Pons (tissue), 1 donor: ENCODE measurements at regions not wholly inside any gene's neighbourhood (a gene's known extent, or its start where the extent isn't known, plus 50 kb on each side); places are given as distances from the start of the nearest gene placed in this dataset.

ENCODE experiments used
- DNase-seq: peaks from one replicate; pipeline ENCODE4 v3.0.0-alpha.2; 2016; ENCODE audit warnings: low spot score

DNA sequence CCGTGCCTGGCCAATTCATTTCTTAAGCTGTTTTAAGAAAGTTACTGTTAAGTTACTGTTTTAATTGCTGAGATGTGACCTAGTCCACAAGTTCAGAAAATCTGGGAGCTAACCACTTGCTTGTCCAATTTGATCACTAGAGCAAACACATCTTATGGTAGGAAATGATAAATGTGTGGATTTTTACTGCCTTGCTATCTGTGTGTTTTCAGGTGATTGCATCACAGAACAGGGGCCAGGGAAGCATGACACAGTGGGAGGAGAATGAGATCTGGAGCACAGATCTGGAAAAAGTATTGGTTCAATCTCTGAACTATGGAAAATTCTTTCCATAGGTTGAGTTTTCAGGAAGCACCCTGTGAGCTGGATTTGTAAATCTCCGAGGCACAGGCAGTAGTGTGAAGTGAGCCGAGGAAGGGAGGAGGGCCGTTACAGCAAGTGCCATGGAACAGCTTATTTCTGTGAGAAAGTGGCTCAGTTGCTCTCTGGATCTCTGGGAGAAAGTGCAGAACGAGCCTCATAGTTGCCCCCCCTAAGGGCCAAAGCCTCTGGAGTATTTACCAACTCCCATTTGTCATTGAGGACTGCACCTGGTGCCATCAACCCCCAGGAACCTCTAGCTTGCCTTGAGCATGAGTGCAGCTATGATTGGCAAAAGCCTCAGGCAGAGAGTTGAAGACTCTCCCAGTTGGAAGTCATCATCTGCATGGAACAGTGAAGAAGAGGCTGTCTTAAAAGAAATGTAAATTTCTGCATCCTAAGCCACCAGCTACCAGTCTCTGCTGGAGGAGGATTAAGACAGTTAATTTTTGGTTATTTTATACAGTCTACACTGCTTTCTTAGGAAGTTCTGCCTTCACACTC is 161.8 kb upstream of the CLINT1 start:
- no peak for DNase-seq

DNA sequence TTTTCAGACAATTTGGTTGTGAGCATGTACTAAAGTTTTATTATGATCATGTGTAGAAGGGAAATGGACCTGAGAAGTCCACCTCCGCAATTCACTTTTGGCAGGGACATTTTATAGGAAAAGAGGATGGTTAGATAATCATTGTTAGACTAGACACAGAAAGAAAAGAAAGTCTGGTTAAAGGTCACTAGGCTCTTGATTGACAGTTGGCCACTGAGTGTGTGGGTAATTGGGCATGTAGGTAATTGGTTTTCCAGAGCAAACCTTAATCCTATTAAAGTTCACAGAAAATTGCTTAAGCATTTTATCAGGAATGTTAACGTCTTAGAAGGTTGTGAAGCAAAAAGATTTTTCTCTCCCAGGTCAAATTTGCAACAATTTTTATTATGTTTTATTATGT is 158.5 kb upstream of the CLINT1 start:
- no peak for DNase-seq

GRCh38 chr5:158014372-158014771 is 155.4 kb upstream of the CLINT1 start:
- no peak for DNase-seq

DNA sequence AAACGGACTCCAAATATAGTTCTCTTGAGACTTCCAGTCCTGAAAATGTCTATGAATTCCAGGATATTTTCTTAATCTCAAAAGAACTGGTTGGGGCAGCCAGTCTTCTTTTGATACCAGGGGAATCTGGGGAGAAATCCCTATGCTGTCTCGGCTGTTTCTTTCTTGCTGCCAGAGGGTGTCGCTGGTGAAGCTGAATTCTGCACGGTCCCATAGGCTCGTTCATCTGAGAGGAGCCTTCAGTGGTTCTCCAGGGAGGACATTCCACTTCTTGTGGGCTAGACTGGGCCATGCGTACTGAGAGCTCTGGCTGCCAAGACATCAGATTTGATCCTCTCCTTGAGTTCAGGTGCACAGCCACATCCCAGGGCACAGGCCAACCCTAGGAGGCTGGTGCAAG is 155.0 kb upstream of the CLINT1 start:
- DNase-seq = peak; percentile 10

- no peak for DNase-seq
Measured at GRCh38 chr5:158013303-158013702, 154.4 kb upstream of the CLINT1 start.

DNA sequence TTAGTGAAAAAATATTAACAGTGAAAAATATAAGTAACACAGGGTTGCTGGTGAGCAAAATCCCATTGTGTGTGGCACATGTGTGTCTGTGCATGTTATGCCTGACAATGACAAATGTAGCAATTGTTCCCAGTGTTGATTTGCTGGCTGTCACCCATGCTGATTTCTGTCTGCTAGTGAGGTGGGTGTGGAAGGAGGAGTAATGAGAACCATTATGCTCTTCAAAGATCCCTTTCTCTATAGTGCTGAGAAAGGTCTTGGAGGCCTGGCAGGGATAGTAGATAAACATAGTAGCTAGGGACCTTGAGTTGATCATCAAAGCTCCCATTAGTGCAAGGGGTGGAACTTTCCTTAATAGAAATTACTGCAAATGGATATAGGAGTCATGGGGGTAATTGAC is 152.5 kb upstream of the CLINT1 start:
- DNase-seq = no peak

DNA sequence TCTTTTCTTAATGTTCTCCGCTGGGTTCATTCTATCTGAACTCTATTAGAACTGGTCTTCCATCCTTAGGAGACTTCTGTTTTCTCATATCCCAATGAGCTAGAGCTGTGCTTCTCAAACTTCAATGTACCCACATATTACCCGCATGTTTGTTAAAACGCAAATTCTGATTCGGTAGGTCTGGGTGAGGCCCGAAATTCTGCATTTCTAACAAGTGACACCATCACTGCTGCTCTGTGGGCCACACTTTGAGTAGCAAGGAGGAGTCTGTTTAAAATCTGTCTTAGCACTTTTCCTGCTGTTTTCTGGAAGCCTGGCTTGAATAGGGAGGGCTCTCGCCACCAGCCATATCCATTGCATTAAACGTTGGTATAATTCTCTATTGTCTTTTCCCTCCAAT is 151.9 kb upstream of the CLINT1 start:
- DNase-seq = no peak

DNA sequence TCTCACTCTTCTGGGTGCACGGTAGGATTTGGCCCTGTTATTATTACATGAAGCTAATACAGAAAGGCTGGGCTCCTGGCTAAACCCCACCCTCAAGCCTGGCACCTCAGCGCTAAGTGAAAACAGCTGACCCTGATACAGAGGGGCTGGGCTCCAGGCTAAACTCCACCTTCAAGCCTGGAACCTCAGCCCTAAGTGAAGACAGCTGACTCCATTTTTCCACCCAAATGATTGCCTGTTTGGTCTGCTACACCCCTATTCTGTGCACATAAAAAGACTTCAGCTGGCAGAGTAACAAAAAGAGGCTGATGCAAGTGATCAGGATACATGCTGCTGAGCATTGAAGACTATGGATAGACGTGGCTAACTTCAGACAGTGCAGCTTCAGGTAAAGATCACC is 148.4 kb upstream of the CLINT1 start:
- no peak for DNase-seq

GRCh38 chr5:157999696-158000095 is 140.8 kb upstream of the CLINT1 start:
- DNase-seq = no peak

GRCh38 chr5:157997991-157998504 is 139.1 kb upstream of the CLINT1 start:
- DNase-seq = no peak

DNA sequence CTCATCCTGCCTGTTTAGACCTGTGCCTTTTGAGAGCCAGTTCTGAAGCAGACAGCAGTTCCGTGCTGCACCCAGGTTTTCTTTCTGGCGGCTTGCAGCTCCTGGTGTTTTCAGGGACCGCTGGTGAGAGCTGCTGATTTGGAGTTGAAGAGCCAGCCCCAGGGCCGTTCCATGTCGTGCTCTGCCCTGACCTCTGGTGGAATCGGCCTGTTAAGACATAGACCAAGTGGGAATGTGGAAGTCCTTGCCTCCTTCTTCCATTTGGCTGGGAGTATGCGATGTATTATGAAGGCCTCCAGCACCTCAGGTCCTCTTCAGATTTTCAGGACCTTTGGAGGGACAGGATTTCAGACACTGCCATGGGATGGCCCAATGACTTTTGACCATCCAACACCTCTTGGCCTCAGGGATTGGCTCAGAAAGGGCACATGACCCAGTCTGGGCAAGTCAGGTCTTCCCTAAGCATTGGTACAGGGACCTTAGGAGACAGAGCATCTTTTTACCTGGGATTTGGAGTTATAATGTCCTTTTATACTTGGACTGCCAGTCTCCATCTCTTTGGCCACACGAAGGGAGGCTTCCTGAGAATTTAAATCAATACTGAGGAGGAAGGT is 136.1 kb upstream of the CLINT1 start:
- DNase-seq = peak; percentile 64

- DNase-seq = no peak
Measured at GRCh38 chr5:157993986-157994691, 135.2 kb upstream of the CLINT1 start.

DNA sequence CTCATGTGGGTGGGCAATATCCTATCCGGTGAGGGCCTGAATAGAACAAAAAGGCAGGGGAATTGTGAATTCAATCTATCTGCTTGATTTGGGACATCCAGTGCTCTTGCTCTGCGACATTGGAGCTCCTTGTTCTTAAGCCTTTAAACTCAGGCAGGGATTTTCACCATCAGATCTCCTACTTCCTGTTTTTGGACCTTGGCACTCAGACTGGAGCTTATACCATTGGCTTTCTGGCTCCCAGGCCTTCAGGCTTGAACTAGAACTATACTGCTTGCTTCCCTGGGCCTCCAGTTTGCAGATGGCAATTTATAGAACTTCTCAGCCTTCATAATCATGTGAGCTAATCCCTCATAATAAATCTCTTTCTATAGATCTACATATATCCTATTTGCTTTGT is 134.3 kb upstream of the CLINT1 start:
- DNase-seq = no peak

GRCh38 chr5:157990583-157991181 is 131.7 kb upstream of the CLINT1 start:
- no peak for DNase-seq

- no peak for DNase-seq
Measured at GRCh38 chr5:157989296-157989695, 130.4 kb upstream of the CLINT1 start.

DNA sequence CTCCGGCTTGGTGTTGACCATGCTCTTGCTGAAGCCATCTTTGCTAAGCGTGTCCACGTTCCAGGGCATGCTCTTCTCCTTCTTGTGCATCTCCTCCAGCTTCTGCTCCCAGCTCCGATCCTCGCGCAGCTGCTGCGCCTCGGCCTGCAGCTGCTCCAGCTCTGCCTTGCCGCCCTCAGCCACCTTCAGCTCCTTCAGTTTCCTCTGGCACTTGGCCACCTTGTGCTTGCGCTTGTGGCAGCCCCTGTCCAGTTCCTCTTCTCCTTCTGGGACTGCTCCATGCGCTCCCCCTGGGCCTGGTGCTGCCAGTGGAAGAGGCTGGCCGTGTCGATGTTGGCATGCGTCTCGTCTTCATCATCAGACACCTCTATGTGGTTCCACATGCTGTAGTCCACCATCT is 128.3 kb upstream of the CLINT1 start:
- no peak for DNase-seq

DNA sequence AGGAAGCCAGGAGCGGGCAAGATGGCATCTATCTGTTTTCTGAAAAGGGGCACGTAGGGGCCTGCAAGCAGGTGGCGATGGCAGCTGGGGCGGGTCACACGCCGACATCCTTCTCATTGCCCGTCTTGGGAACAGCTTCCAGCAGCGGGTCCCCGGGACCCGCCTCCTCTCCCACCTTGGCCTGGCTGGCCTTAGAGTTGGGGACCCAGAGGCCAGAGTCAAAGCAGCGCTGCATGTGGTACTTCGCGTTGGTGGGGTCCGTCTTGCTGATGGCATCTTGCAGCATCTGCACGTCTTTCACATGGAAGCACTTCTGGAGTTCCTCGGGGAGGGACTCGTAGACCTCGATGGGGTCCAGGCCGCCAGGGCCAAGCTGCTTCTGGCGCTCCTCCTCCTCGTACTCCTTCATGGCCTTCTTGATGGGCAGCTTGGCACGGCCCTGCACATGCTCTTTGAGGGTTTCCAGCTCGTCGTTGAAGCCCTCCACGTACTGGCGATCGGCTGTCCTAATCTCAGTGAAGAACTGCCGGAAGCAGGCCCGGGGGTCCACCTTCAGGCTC is 127.6 kb upstream of the CLINT1 start:
- DNase-seq = no peak

DNA sequence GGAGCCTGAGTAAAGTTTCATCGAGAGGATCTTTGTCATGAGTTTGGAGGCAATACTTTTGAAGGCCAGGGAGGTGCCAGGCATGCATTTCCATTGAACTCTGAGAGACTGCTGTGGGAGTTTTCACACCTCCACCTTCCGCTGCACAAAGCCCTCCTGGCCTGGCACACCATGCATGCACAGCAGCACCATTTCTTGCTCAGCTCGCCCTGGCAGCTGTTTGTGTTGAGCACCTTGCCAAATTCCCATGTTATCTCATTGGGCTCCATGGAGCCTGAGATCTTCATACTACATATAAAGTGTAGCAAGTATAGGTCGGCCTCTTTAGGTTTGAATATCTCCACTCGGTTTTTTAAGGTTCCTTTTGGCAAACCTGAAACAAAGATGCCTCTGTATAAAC is 125.7 kb upstream of the CLINT1 start:
- no peak for DNase-seq

DNA sequence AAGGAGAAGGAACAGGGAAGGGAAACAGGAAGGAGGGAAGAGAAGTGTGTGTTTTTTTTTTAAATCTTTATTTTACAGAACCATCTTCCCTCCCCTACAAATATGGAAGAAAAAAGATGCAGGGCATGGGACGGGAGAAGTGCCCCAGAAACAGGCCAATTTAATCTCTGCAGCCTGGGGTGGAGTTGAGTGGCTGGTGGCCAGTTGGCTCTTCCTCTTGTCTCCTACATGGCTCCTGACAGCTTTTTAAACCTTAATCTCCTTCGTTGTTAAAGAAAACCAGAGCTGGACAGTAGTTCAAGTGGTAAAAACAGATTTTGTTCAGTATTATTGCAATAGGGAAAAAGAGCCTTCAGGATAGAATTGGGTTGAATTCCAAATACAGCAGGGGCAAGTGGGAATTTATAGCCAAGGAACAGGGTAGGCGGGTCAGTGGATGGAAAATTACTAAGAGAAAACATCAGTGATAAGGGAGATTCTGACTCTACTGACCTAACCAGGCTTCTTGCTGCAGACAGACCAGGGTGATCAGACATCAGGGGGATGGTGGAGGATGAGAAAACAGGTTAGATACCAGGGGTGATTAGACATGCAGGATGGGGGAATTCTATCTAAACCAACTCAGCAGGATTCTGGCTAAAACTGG is 125.1 kb upstream of the CLINT1 start:
- DNase-seq = no peak

GRCh38 chr5:157978061-157978460 is 119.1 kb upstream of the CLINT1 start:
- no peak for DNase-seq

DNA sequence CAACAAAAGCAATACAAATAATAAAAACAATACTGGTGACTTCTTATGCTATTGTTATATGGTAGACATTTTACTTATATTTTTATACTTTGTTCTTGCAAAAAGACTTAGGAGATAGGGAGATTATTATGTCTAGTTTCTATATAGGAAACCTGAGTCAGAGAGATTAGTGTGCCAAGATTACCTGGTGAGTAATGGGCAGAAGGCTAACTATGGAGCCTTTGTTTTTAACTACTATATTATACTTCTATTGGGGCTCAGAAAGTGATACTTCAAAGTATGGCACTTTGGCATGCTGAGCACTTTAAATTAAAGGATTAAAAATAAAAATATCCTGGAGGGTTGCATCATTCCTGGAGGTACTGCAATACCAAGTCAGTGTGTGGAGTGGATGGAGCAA is 117.5 kb upstream of the CLINT1 start:
- no peak for DNase-seq

- no peak for DNase-seq
Measured at GRCh38 chr5:157972579-157972978, 113.6 kb upstream of the CLINT1 start.
